IMR-90 (cell line): ENCODE measurements at regions not wholly inside any gene's neighbourhood (a gene's known extent, or its start where the extent isn't known, plus 50 kb on each side); places are given as distances from the start of the nearest gene placed in this dataset.

ENCODE experiments used
- ATAC-seq: fragments of 200-7000 bp; cut with Tn5 transposase; 2 replicates; pipeline ENCODE4 v1.9.1; 2020; ENCODE audit warnings: low read depth, mild to moderate bottlenecking, moderate library complexity
- BruUV-seq: library from RNA; stranded (reverse); fragments of 400-500 nt; replicated peaks from 2 replicates; lab custom pipeline; 2021; lab: Mats Ljungman, UMichigan
- CTCF ChIA-PET: fragments of 300-600 bp; formaldehyde crosslinking; extraction: SDS; loops from one replicate; lab custom pipeline; 2021; ENCODE audit warnings: antibody characterized with exemption; lab: Yijun Ruan, JAX
- POLR2A ChIA-PET: fragments of 300-600 bp; sonication (Branson Sonifier 250); formaldehyde crosslinking; loops from one replicate; lab custom pipeline; 2022; ENCODE audit warnings: antibody characterized with exemption; ENCODE audit not compliant: unreplicated experiment; lab: Charles Lee
- DNase-seq: peaks from one replicate; pipeline ENCODE4 v3.0.0; 2013
- H2AFZ ChIP-seq: replicated peaks from 2 replicates; pipeline ENCODE3; 2013; ENCODE audit warnings: low read length, mild to moderate bottlenecking; ENCODE audit not compliant: poor library complexity
- H2AK5ac ChIP-seq: 2 replicates; pipeline ENCODE4 v1.6.1; 2013; ENCODE audit warnings: low read depth, low read length, inconsistent platforms
- H2AK9ac ChIP-seq: replicated peaks from 2 replicates; pipeline ENCODE3; 2013; ENCODE audit warnings: mild to moderate bottlenecking, low read depth, low read length, moderate library complexity; ENCODE audit not compliant: poor library complexity
- H2BK120ac ChIP-seq: 2 replicates; pipeline ENCODE4 v1.6.1; 2013; ENCODE audit warnings: low read depth, low read length, inconsistent platforms
- H2BK15ac ChIP-seq: 3 replicates; pipeline ENCODE4 v1.6.1; 2013; ENCODE audit warnings: low read depth, low read length, inconsistent platforms
- H2BK20ac ChIP-seq: 2 replicates; pipeline ENCODE4 v1.6.1; 2013; ENCODE audit warnings: low read depth, mild to moderate bottlenecking, inconsistent platforms, low read length, moderate library complexity
- H2BK5ac ChIP-seq: 2 replicates; pipeline ENCODE4 v1.6.1; 2013; ENCODE audit warnings: mild to moderate bottlenecking, low read depth, low read length, inconsistent platforms; ENCODE audit not compliant: poor library complexity, severe bottlenecking
- H3K14ac ChIP-seq: replicated peaks from 2 replicates; pipeline ENCODE4 v1.6.1; 2013; ENCODE audit warnings: low read depth, low read length, inconsistent platforms
- H3K18ac ChIP-seq: 2 replicates; pipeline ENCODE4 v1.6.1; 2013; ENCODE audit warnings: low read depth, low read length, control low read depth
- H3K23ac ChIP-seq: 2 replicates; pipeline ENCODE4 v1.6.1; 2013; ENCODE audit warnings: low read depth, low read length, inconsistent platforms
- H3K27ac ChIP-seq: 2 replicates; pipeline ENCODE4 v1.5.1; 2013; ENCODE audit warnings: mild to moderate bottlenecking, control low read depth, low read length; ENCODE audit not compliant: insufficient read depth
- H3K27me3 ChIP-seq: 2 replicates; pipeline ENCODE4 v1.6.1; 2013; ENCODE audit warnings: low read length; ENCODE audit not compliant: control insufficient read depth, insufficient read depth
- H3K36me3 ChIP-seq: 2 replicates; pipeline ENCODE4 v1.6.1; 2013; ENCODE audit warnings: low read length, mixed read lengths; ENCODE audit not compliant: control insufficient read depth, insufficient read depth
- H3K4ac ChIP-seq: 2 replicates; pipeline ENCODE4 v1.6.1; 2013; ENCODE audit warnings: low read depth, low read length, inconsistent platforms
- H3K4me1 ChIP-seq: 2 replicates; pipeline ENCODE4 v1.6.1; 2013; ENCODE audit warnings: low read length, mixed read lengths; ENCODE audit not compliant: control insufficient read depth, insufficient read depth
- H3K4me2 ChIP-seq: 2 replicates; pipeline ENCODE4 v1.6.1; 2013; ENCODE audit warnings: low read depth, mild to moderate bottlenecking, control low read depth, low read length, moderate library complexity
- H3K4me3 ChIP-seq: 2 replicates; pipeline ENCODE4 v1.5.1; 2013; ENCODE audit warnings: low read depth, mild to moderate bottlenecking, control low read depth, low read length, moderate library complexity; ENCODE audit not compliant: insufficient read depth
- H3K56ac ChIP-seq: 2 replicates; pipeline ENCODE4 v1.6.1; 2013; ENCODE audit warnings: low read length, inconsistent platforms; ENCODE audit not compliant: insufficient read depth; ENCODE audit errors: extremely low read depth
- H3K79me1 ChIP-seq, 2 experiments: 2 replicates each; pipeline ENCODE4 v1.6.1; 2013; ENCODE audit warnings: low read length in 2 of 2, inconsistent platforms in 1 of 2, low read depth in 1 of 2
- H3K9ac ChIP-seq: 2 replicates; pipeline ENCODE4 v1.6.1; 2013; ENCODE audit warnings: low read depth, low read length, control low read depth
- H3K9me1 ChIP-seq: 2 replicates; pipeline ENCODE4 v1.6.1; 2013; ENCODE audit warnings: low read length, inconsistent platforms; ENCODE audit not compliant: insufficient read depth
- H3K9me3 ChIP-seq: 2 replicates; pipeline ENCODE4 v1.6.1; 2013; ENCODE audit warnings: low read length; ENCODE audit not compliant: control insufficient read depth, insufficient read depth
- H4K20me1 ChIP-seq: 2 replicates; pipeline ENCODE4 v1.6.1; 2013; ENCODE audit warnings: low read length, inconsistent platforms; ENCODE audit not compliant: insufficient read depth
- H4K5ac ChIP-seq: 2 replicates; pipeline ENCODE4 v1.6.1; 2013; ENCODE audit warnings: mild to moderate bottlenecking, low read depth, low read length, control low read depth
- H4K8ac ChIP-seq, 2 experiments: 2 replicates each; pipeline ENCODE4 v1.6.1; 2013; ENCODE audit warnings: low read depth in 2 of 2, low read length in 2 of 2, control low read depth in 1 of 2, inconsistent platforms in 1 of 2
- H4K91ac ChIP-seq: 2 replicates; pipeline ENCODE4 v1.6.1; 2013; ENCODE audit warnings: low read depth, low read length, inconsistent platforms; ENCODE audit not compliant: insufficient read depth
- CEBPB ChIP-seq: IDR thresholded peaks from 2 replicates; pipeline ENCODE4 v1.6.1; 2012; ENCODE audit warnings: low read depth, low read length, improper control_type of control experiment
- CHD1 ChIP-seq: IDR thresholded peaks from 2 replicates; pipeline ENCODE4 v1.6.1; 2012; ENCODE audit warnings: low read depth, low read length, improper control_type of control experiment
- CTCF ChIP-seq: conservative IDR thresholded peaks from 2 replicates; pipeline ENCODE4 v1.5.1; 2012; ENCODE audit warnings: mild to moderate bottlenecking, low read depth, low read length, improper control_type of control experiment
- FOS ChIP-seq: fragments of 150-350 bp; IDR thresholded peaks from 2 replicates; pipeline ENCODE4 v1.6.1; 2016; ENCODE audit warnings: low read depth, low read length
- MAFK ChIP-seq: IDR thresholded peaks from 2 replicates; pipeline ENCODE4 v1.6.1; 2012; ENCODE audit warnings: low read depth, low read length, improper control_type of control experiment
- MXI1 ChIP-seq: IDR thresholded peaks from 2 replicates; pipeline ENCODE4 v1.6.1; 2012; ENCODE audit warnings: low read depth, mild to moderate bottlenecking, low read length, moderate library complexity, borderline replicate concordance
- RCOR1 ChIP-seq: IDR thresholded peaks from 2 replicates; pipeline ENCODE4 v1.6.1; 2012; ENCODE audit warnings: mild to moderate bottlenecking, low read length, improper control_type of control experiment; ENCODE audit not compliant: insufficient replicate concordance
- RFX5 ChIP-seq: IDR thresholded peaks from 2 replicates; pipeline ENCODE4 v1.8.0; 2012; ENCODE audit warnings: low read depth, mild to moderate bottlenecking, low read length, moderate library complexity
- SMC3 ChIP-seq: fragments of 150-350 bp; IDR thresholded peaks from 2 replicates; pipeline ENCODE4 v1.6.1; 2016; ENCODE audit warnings: low read depth, mild to moderate bottlenecking, antibody characterized with exemption, low read length, moderate library complexity
- WGBS, 2 experiments: methylation state at CpG; one replicate each; pipeline versions ENCODE4 v1.1.5 to v1.1.7; 2013; ENCODE audit warnings: missing lambda C conversion rate in 2 of 2; ENCODE audit not compliant: insufficient read length in 1 of 2; ENCODE audit errors: extremely low coverage in 2 of 2; 5-methylcytosine and 5-hydroxymethylcytosine counted together
- dilution Hi-C: fragments of 300-500 bp; cut with HindIII; formaldehyde crosslinking; loops from one replicate; pipeline ENCODE4 v1.14.3; 2018; ENCODE audit warnings: low sequenced_read_pairs; ENCODE audit not compliant: unreplicated experiment
- in situ Hi-C: fragments of 300-500 bp; cut with MboI; formaldehyde crosslinking; loops from 3 replicates; pipeline ENCODE4 v1.14.3; 2019; ENCODE audit warnings: low sequenced_read_pairs, inconsistent platforms, mixed read lengths
- intact Hi-C: fragments of 100-400 bp; cut with micrococcal nuclease; formaldehyde crosslinking; loops from 2 replicates; pipeline ENCODE4 v1.10.0; 2022

DNA sequence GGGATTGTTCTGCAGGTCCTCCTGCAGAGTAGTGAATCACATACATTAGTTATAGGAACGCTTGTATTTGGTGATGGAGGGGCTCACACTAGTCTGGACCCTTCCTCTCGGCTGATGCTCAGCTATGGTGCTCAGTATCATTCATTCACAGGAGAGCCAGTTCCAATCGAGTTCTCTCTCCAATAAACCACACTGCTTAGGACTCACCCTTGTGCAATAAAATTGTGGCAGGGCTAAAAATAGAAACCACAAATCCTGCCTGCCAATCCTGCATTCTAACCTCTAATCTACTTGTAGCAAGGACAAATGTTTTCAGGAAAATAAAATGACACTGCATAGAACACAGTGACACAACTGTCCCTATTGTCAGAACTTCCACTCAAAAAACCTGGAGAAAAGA is 138.4 kb upstream of the TBL1XR1 start:
- BruUV-seq: no TSS peak
- ATAC-seq: no peak
- WGBS, 2 experiments: no CpG with 5 or more reads among the region's 3 CpGs

More for the DNA sequence above, 138.4 kb upstream of the TBL1XR1 start:
- peaks cover 10% of the 10 kb centered on the region for H3K4me1 ChIP-seq
- no peak overlapping the region for H4K8ac ChIP-seq
- H2BK5ac ChIP-seq: no peak overlapping the region
- peak overlapping the region; percentile 27; the same call in 1 of the 2 replicates for H2BK20ac ChIP-seq
- H3K36me3 ChIP-seq: no peaks in the 10 kb centered on the region
- no peak overlapping the region for H3K18ac ChIP-seq
- DNase-seq: peak; percentile 22
- H3K9ac ChIP-seq: no peak overlapping the region
- H3K56ac ChIP-seq: no peak overlapping the region
- ChIA-PET CTCF (no interaction called here), POLR2A (no interaction called here)
- peak overlapping the region; percentile 66 for H2AK9ac ChIP-seq
- no peaks in the 10 kb centered on the region; the same call in none of the 2 replicates for H3K9me1 ChIP-seq
- no peak overlapping the region for H2BK15ac ChIP-seq
- no peak overlapping the region for H3K4me3 ChIP-seq
- H3K23ac ChIP-seq: no peak overlapping the region
- no peak overlapping the region for H3K27ac ChIP-seq
- H3K14ac ChIP-seq: no peak overlapping the region; the same call in 1 of the 2 replicates
- no peaks in the 10 kb centered on the region for H3K79me1 ChIP-seq
- no peak overlapping the region for H4K5ac ChIP-seq
- H3K9me3 ChIP-seq: no peaks in the 10 kb centered on the region
- intact Hi-C loops (no loop called here), dilution Hi-C loops (no loop called here), in situ Hi-C loops (no loop called here)
- no peaks in the 10 kb centered on the region for H4K20me1 ChIP-seq
- no peak overlapping the region for H2AK5ac ChIP-seq
- H3K4me2 ChIP-seq: no peak overlapping the region
- H3K27me3 ChIP-seq: no peaks in the 10 kb centered on the region
- no peak overlapping the region for H2AFZ ChIP-seq
- H3K4ac ChIP-seq: no peak overlapping the region
- H2BK120ac ChIP-seq: no peak overlapping the region
- no peak overlapping the region for H4K91ac ChIP-seq
- TF ChIP-seq MAFK (no peak), MXI1 (no peak), RFX5 (no peak), CHD1 (no peak), CEBPB (peak; percentile 64), FOS (no peak), CTCF (no peak), SMC3 (no peak), RCOR1 (no peak)
